ENCODE measurements at regions not wholly inside any gene's neighbourhood (a gene's known extent, or its start where the extent isn't known, plus 50 kb on each side); places are given as distances from the start of the nearest gene placed in this dataset.

DNA sequence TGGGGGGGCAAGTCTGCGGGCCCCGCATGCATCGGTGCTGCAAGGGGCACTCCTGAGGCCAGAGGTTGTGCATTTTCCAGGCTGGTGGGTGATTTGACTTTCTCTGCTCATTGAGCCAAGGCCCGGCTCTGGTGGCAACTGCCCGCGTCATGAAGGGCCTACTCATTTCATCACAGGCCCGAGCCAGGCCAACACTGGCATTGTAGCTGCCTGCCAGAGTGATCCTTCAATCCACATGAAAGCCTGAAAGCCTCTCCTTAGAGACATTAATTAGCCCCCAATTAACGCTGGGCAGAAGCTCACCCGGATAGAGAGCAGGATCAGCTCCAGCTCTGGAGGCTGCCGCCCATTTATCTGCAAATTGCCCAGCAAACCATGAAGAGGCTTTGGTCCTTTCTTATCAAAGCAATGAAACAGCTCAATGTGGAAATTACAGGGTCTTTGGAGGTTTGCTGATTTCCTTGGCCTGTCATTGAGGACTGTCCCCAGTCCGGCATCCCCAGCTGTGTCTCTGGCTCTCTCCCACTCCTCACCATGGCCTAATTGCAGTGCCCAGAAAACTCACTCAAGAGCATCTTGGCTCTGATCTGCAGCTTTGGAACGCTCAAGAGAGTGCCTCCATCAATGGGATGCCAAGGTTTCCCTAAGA, 50.4 kb upstream of the STUM start:
- Mint-ChIP-seq H3K36me3 (no peaks in the 10 kb centered on the region), H3K4me1 (no peaks in the 10 kb centered on the region), H3K4me3 (no peak overlapping the region), H3K9me3 (peaks cover 0 to 4% (median 0%) of the 10 kb centered on the region in 7 donors), H3K27ac (no peak overlapping the region), H3K27me3 (peaks cover 31% of the 10 kb centered on the region)
- H3K27me3 ChIP-seq (ENCODE audit: control insufficient read depth, insufficient read depth, low read length): no peaks in the 10 kb centered on the region
- no peaks in the 10 kb centered on the region for H3K9me3 ChIP-seq (ENCODE audit: control insufficient read depth in 2 of 2, low read length in 2 of 2)
- ATAC-seq (ENCODE audit: low read depth in 2 of 2): no peak
- H3K36me3 ChIP-seq (ENCODE audit: control insufficient read depth, insufficient read depth, low read length): no peaks in the 10 kb centered on the region
- no peak for DNase-seq
- H3K27ac ChIP-seq (ENCODE audit: insufficient read depth, low read length, poor library complexity, severe bottlenecking): no peak overlapping the region
- H3K4me3 ChIP-seq (ENCODE audit: low read depth, low read length): no peak overlapping the region
- no peaks in the 10 kb centered on the region for H3K4me1 ChIP-seq (ENCODE audit: control insufficient read depth, insufficient read depth, low read length, poor library complexity, severe bottlenecking)

GRCh38 chr1:226498640-226499008, 49.9 kb upstream of the STUM start:
- Mint-ChIP-seq H3K27me3 (peaks cover 32% of the 10 kb centered on the region), H3K9me3 (peaks cover 0 to 4% (median 0%) of the 10 kb centered on the region in 7 donors), H3K27ac (no peak overlapping the region), H3K4me1 (no peaks in the 10 kb centered on the region), H3K36me3 (no peaks in the 10 kb centered on the region), H3K4me3 (no peak overlapping the region)
- Histone ChIP-seq H3K27me3 (ENCODE audit: control insufficient read depth, insufficient read depth, low read length) (no peaks in the 10 kb centered on the region), H3K27ac (ENCODE audit: insufficient read depth, low read length, poor library complexity, severe bottlenecking) (no peak overlapping the region), H3K4me1 (ENCODE audit: control insufficient read depth, insufficient read depth, low read length, poor library complexity, severe bottlenecking) (no peaks in the 10 kb centered on the region), H3K9me3 (ENCODE audit: control insufficient read depth in 2 of 2, low read length in 2 of 2) (no peaks in the 10 kb centered on the region), H3K36me3 (ENCODE audit: control insufficient read depth, insufficient read depth, low read length) (no peaks in the 10 kb centered on the region), H3K4me3 (ENCODE audit: low read depth, low read length) (no peak overlapping the region)
- DNase-seq (no peak), ATAC-seq (ENCODE audit: low read depth in 2 of 2) (no peak)

Data from CD4-positive, CD25-positive, alpha-beta regulatory T cell (primary cell).